ENCODE measurements at regions not wholly inside any gene's neighbourhood (a gene's known extent, or its start where the extent isn't known, plus 50 kb on each side); places are given as distances from the start of the nearest gene placed in this dataset.

GRCh38 chr9:29882767-29883166, 2309.5 kb upstream of the C9orf72 start:
- Histone ChIP-seq H3K4me3 (no peak overlapping the region), H3K27me3 (no peaks in the 10 kb centered on the region), H3K36me3 (no peaks in the 10 kb centered on the region), H3K4me1 (no peaks in the 10 kb centered on the region), H3K9ac (ENCODE audit: low read depth in 2 of 2, low read length in 2 of 2) (no peak overlapping the region), H3K9me3 (no peaks in the 10 kb centered on the region), H3K27ac (no peak overlapping the region)
- TF ChIP-seq CTCF (IDR thresholded peaks at IDR 0.05) = no peak
- intact Hi-C loops (cut with DNase I) = no loop called here
- DNase-seq = no peak

GRCh38 chr9:29906065-29906464, 2332.8 kb upstream of the C9orf72 start:
- DNase-seq = no peak
- intact Hi-C loops (cut with DNase I) = no loop called here
- H3K27ac ChIP-seq = no peak overlapping the region

GRCh38 chr9:29928072-29928471, 2354.8 kb upstream of the C9orf72 start:
- no peak for TF ChIP-seq CTCF (IDR thresholded peaks at IDR 0.05)
- no peak overlapping the region for H3K4me3 ChIP-seq
- intact Hi-C loops (cut with DNase I) = no loop called here
- no peaks in the 10 kb centered on the region for H3K36me3 ChIP-seq
- no peaks in the 10 kb centered on the region for H3K4me1 ChIP-seq
- no peak for DNase-seq
- no peaks in the 10 kb centered on the region for H3K27me3 ChIP-seq
- no peak overlapping the region for H3K9ac ChIP-seq (ENCODE audit: low read depth in 2 of 2, low read length in 2 of 2)
- H3K27ac ChIP-seq = no peak overlapping the region
- H3K9me3 ChIP-seq = no peaks in the 10 kb centered on the region

More at GRCh38 chr9:29906065-29906464, 2332.8 kb upstream of the C9orf72 start:
- H3K27me3 ChIP-seq = no peaks in the 10 kb centered on the region
- no peaks in the 10 kb centered on the region for H3K36me3 ChIP-seq
- H3K4me3 ChIP-seq = no peak overlapping the region
- no peak overlapping the region for H3K9ac ChIP-seq (ENCODE audit: low read depth in 2 of 2, low read length in 2 of 2)
- H3K9me3 ChIP-seq = no peaks in the 10 kb centered on the region
- no peak for TF ChIP-seq CTCF (IDR thresholded peaks at IDR 0.05)
- no peaks in the 10 kb centered on the region for H3K4me1 ChIP-seq

GRCh38 chr9:29939559-29939958, 2366.3 kb upstream of the C9orf72 start:
- no peak overlapping the region for H3K27ac ChIP-seq

GRCh38 chr9:29945012-29945411, 2371.7 kb upstream of the C9orf72 start:
- H3K9ac ChIP-seq (ENCODE audit: low read depth in 2 of 2, low read length in 2 of 2) = no peak overlapping the region
- intact Hi-C loops (cut with DNase I) = no loop called here
- no peak for TF ChIP-seq CTCF (IDR thresholded peaks at IDR 0.05)

More at GRCh38 chr9:29939559-29939958, 2366.3 kb upstream of the C9orf72 start:
- Histone ChIP-seq H3K9me3 (no peaks in the 10 kb centered on the region), H3K4me1 (no peaks in the 10 kb centered on the region), H3K27me3 (no peaks in the 10 kb centered on the region), H3K36me3 (no peaks in the 10 kb centered on the region), H3K9ac (ENCODE audit: low read depth in 2 of 2, low read length in 2 of 2) (no peak overlapping the region), H3K4me3 (no peak overlapping the region)
- no peak for DNase-seq
- no peak for TF ChIP-seq CTCF (IDR thresholded peaks at IDR 0.05)
- intact Hi-C loops (cut with DNase I) = no loop called here

More at GRCh38 chr9:29945012-29945411, 2371.7 kb upstream of the C9orf72 start:
- no peak for DNase-seq
- H3K4me1 ChIP-seq = no peaks in the 10 kb centered on the region
- H3K27ac ChIP-seq = no peak overlapping the region
- H3K4me3 ChIP-seq = no peak overlapping the region
- no peaks in the 10 kb centered on the region for H3K36me3 ChIP-seq
- H3K27me3 ChIP-seq = no peaks in the 10 kb centered on the region
- H3K9me3 ChIP-seq = no peaks in the 10 kb centered on the region
